Nephron (organoid): ENCODE measurements at regions not wholly inside any gene's neighbourhood (a gene's known extent, or its start where the extent isn't known, plus 50 kb on each side); places are given as distances from the start of the nearest gene placed in this dataset.

Source experiments
- H3K27ac Mint-ChIP-seq, 3 experiments: 2 replicates each; pipeline ENCODE4 v1.8.0; 2020; ENCODE audit warnings: mixed read lengths in 3 of 3, mild to moderate bottlenecking in 2 of 3, moderate library complexity in 1 of 3
- H3K27me3 Mint-ChIP-seq: 2 replicates; pipeline ENCODE4 v1.8.0; 2021; ENCODE audit warnings: low read depth, mild to moderate bottlenecking, moderate library complexity, mixed read lengths
- H3K36me3 Mint-ChIP-seq: 2 replicates; pipeline ENCODE4 v1.8.0; 2020; ENCODE audit warnings: low read depth, mixed read lengths
- H3K4me1 Mint-ChIP-seq: 2 replicates; pipeline ENCODE4 v1.8.0; 2020; ENCODE audit warnings: mixed read lengths
- H3K4me3 Mint-ChIP-seq, 3 experiments: 2 replicates each; pipeline ENCODE4 v1.8.0; 2020; ENCODE audit warnings: mild to moderate bottlenecking in 3 of 3, mixed read lengths in 3 of 3, moderate library complexity in 2 of 3
- H3K9me3 Mint-ChIP-seq: 2 replicates; pipeline ENCODE4 v1.8.0; 2020; ENCODE audit warnings: mixed read lengths
- TF ChIP-seq, protein P1 (sequence below), 3 experiments: fragments of 200-600 bp; sonication (generic); IDR thresholded peaks; one replicate each; pipeline ENCODE4 v1.5.0; 2021; ENCODE audit warnings: antibody characterized with exemption in 3 of 3; ENCODE audit not compliant: unreplicated experiment in 3 of 3

DNA sequence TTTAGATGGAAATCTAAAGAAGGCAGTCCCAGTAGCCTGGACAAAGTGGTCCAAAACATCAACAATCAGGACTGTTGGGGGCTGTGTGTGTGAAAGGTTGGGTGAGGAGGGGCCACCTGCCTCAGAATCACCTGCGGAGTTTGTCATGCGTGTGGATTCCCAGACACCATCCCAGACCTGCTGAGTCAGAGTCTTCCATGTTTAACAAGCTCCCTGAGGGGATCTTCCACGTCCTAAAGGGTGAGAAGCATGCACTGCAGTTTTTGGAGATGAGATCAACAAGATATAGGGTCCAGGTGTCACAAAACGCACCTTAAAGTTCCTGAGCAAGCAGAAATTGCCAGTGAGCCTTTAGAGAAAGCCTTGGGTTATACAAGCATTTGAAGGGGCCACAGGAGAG is 207.0 kb upstream of the FAM9B start:
- Mint-ChIP-seq H3K4me3 (no peak overlapping the region), H3K27ac (no peak overlapping the region), H3K4me1 (no peaks in the 10 kb centered on the region), H3K36me3 (no peaks in the 10 kb centered on the region), H3K27me3 (no peaks in the 10 kb centered on the region), H3K9me3 (no peaks in the 10 kb centered on the region)
- TF ChIP-seq, protein P1, sequence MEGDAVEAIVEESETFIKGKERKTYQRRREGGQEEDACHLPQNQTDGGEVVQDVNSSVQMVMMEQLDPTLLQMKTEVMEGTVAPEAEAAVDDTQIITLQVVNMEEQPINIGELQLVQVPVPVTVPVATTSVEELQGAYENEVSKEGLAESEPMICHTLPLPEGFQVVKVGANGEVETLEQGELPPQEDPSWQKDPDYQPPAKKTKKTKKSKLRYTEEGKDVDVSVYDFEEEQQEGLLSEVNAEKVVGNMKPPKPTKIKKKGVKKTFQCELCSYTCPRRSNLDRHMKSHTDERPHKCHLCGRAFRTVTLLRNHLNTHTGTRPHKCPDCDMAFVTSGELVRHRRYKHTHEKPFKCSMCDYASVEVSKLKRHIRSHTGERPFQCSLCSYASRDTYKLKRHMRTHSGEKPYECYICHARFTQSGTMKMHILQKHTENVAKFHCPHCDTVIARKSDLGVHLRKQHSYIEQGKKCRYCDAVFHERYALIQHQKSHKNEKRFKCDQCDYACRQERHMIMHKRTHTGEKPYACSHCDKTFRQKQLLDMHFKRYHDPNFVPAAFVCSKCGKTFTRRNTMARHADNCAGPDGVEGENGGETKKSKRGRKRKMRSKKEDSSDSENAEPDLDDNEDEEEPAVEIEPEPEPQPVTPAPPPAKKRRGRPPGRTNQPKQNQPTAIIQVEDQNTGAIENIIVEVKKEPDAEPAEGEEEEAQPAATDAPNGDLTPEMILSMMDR (IDR thresholded peaks at IDR 0.05; ENCODE audit: unreplicated experiment in 3 of 3) = no peak

DNA sequence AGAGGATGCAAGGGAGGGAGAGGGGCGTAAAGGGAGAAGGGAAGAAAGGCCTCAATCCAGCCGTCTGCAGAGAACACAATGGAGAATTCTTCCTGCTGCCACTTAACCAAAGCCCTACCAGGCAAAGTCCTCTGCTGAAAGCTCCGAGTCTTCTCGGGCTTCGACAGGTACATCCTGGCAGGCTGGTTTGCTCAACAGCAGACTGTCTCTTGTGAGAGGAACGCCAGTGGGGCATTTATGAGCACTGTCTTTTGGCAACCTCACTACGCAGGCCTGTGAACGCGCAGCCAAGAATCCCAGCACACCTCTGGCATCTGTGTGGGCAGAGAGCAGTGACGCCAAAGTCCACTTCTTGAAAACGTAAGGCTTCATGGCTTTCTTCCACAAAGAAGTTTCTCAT is 207.5 kb upstream of the FAM9B start:
- TF ChIP-seq, protein P1 (IDR thresholded peaks at IDR 0.05; ENCODE audit: unreplicated experiment in 3 of 3) = no peak
- Mint-ChIP-seq H3K4me1 (no peaks in the 10 kb centered on the region), H3K9me3 (no peaks in the 10 kb centered on the region), H3K36me3 (no peaks in the 10 kb centered on the region), H3K4me3 (no peak overlapping the region), H3K27ac (no peak overlapping the region), H3K27me3 (no peaks in the 10 kb centered on the region)

DNA sequence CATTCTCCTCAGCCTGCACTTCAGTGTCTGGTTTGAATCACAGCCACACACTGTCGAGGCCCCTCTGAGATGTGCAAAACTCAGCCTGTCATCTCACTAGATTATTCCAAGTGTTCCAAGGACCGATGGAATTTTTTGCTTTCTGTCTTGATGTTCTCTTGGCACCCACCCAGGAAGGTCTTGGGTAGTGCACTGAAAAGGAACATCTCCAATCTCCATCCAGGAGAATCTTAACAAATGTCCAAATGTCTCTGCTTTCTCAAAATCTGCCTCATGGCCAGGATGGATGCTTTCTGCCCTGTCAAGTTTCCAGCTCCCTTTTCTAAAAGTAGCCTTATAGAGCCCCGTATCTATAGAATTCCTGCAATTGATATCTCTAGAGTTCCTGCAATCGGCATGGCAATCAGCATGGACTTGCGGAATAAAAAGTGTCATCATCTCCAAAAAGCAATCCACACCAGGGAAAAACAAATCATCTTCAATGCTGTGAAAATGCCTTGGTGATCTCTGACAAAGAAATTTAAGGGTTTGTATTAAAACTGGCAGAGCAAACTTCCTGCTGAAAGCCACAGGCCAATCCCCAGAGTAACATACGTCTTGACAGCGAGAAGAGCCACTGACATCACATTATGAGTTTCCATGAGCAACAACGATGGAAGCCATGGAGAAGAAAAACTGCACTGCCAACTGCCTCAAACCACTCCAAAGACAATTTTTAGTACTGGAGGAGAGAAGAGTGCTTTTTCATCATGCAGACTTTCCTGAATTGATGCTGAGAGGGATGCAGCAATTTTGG is 215.3 kb upstream of the FAM9B start:
- H3K4me3 Mint-ChIP-seq = no peak overlapping the region
- H3K27ac Mint-ChIP-seq = no peak overlapping the region
- TF ChIP-seq, protein P1 (IDR thresholded peaks at IDR 0.05; ENCODE audit: unreplicated experiment in 3 of 3) = no peak
- no peaks in the 10 kb centered on the region for H3K27me3 Mint-ChIP-seq
- H3K36me3 Mint-ChIP-seq = no peaks in the 10 kb centered on the region
- H3K9me3 Mint-ChIP-seq = peaks cover 17% of the 10 kb centered on the region
- H3K4me1 Mint-ChIP-seq = no peaks in the 10 kb centered on the region

DNA sequence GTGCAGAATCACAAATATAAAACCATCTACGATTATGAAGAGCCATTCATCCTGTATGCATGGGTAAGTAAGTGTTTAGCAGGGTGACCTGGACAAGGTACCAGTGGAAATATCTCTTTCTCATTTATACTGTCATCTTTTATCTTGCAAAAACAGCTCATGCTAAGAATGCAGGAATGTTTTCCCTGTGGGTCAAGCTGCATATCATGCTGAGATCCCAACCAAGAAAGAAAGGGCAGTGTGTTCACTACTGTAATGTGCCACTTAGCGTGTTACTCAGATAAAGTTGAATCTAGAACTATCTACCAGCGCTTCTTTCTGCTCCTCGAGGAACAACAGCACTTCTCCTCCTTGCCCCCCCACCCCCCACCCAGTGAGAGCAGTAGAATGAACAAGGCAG is 212.7 kb upstream of the TBL1X start:
- Mint-ChIP-seq H3K4me1 (no peaks in the 10 kb centered on the region), H3K27me3 (no peaks in the 10 kb centered on the region), H3K9me3 (peaks cover 20% of the 10 kb centered on the region), H3K36me3 (no peaks in the 10 kb centered on the region), H3K4me3 (no peak overlapping the region), H3K27ac (no peak overlapping the region)
- TF ChIP-seq, protein P1 (IDR thresholded peaks at IDR 0.05; ENCODE audit: unreplicated experiment in 3 of 3) = no peak

DNA sequence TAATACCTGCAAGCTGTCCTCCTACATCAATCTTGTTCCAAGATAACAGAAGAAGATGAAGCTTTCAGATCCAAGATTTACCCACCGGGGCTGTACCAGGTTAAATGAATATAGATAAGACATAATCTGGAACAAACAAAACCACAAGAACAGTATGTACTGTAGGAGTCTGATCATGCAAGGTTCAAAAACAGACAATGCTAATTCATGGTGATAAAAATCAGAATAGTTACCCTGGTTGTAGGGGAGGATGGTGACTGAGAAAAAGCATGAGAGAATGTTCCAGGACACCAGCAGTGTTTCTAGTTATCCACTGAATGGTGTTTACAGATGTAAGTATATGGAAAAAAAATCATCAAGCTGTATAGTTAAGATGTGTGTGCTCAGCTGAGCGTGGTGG is 211.6 kb upstream of the TBL1X start:
- TF ChIP-seq, protein P1 (IDR thresholded peaks at IDR 0.05; ENCODE audit: unreplicated experiment in 3 of 3) = no peak
- Mint-ChIP-seq H3K9me3 (peaks cover 20% of the 10 kb centered on the region), H3K4me1 (peaks cover 2% of the 10 kb centered on the region), H3K4me3 (no peak overlapping the region), H3K36me3 (no peaks in the 10 kb centered on the region), H3K27me3 (no peaks in the 10 kb centered on the region), H3K27ac (no peak overlapping the region)
